GM12873 (cell line): ENCODE measurements at regions not wholly inside any gene's neighbourhood (a gene's known extent, or its start where the extent isn't known, plus 50 kb on each side); places are given as distances from the start of the nearest gene placed in this dataset.

Experiments
- CTCF ChIP-seq: IDR thresholded peaks from 2 replicates; pipeline ENCODE4 v1.5.1; 2012; ENCODE audit warnings: low read depth, mild to moderate bottlenecking, moderate library complexity, low read length, control low read depth; ENCODE audit not compliant: insufficient read depth; ENCODE audit errors: missing control alignments

- TF ChIP-seq CTCF, result no peak
Measured at GRCh38 chr10:117934477-117934876, 112.3 kb downstream of the RAB11FIP2 start.

- TF ChIP-seq CTCF, result no peak
Measured at GRCh38 chr10:117936141-117936540, 110.6 kb downstream of the RAB11FIP2 start.

- TF ChIP-seq CTCF, result no peak
Measured at GRCh38 chr10:117936566-117936965, 110.2 kb downstream of the RAB11FIP2 start.

GRCh38 chr10:117936976-117937375, 109.8 kb downstream of the RAB11FIP2 start:
- TF ChIP-seq CTCF, result no peak

GRCh38 chr10:117938104-117938503, 108.6 kb downstream of the RAB11FIP2 start:
- no peak for TF ChIP-seq CTCF

- no peak for TF ChIP-seq CTCF
Measured at GRCh38 chr10:117942226-117942625, 104.5 kb downstream of the RAB11FIP2 start.

- TF ChIP-seq CTCF, result no peak
Measured at GRCh38 chr10:117944676-117945447, 101.9 kb downstream of the RAB11FIP2 start.

GRCh38 chr10:117945651-117946050, 101.1 kb downstream of the RAB11FIP2 start:
- TF ChIP-seq CTCF, result no peak
